ENCODE measurements at regions not wholly inside any gene's neighbourhood (a gene's known extent, or its start where the extent isn't known, plus 50 kb on each side); places are given as distances from the start of the nearest gene placed in this dataset.

GRCh38 chr1:30049748-30050296 lies 673.6 kb downstream of the MATN1 start:
- no peak for DNase-seq (ENCODE audit: extremely low read depth in 1 of 2, low read depth in 1 of 2)

GRCh38 chr1:30048905-30049304 lies 674.5 kb downstream of the MATN1 start:
- DNase-seq (ENCODE audit: extremely low read depth in 1 of 2, low read depth in 1 of 2) = no peak

GRCh38 chr1:30047576-30047975 lies 675.8 kb downstream of the MATN1 start:
- no peak for DNase-seq (ENCODE audit: extremely low read depth in 1 of 2, low read depth in 1 of 2)

- DNase-seq (ENCODE audit: extremely low read depth in 1 of 2, low read depth in 1 of 2) = no peak
Observed at GRCh38 chr1:30046751-30047150, 676.6 kb downstream of the MATN1 start.

- no peak for DNase-seq (ENCODE audit: extremely low read depth in 1 of 2, low read depth in 1 of 2)
Observed at GRCh38 chr1:30045304-30046090, 677.9 kb downstream of the MATN1 start.

- DNase-seq (ENCODE audit: extremely low read depth in 1 of 2, low read depth in 1 of 2) = no peak
Observed at GRCh38 chr1:30044656-30045144, 678.7 kb downstream of the MATN1 start.

GRCh38 chr1:30043731-30044408 lies 679.5 kb downstream of the MATN1 start:
- no peak for DNase-seq (ENCODE audit: extremely low read depth in 1 of 2, low read depth in 1 of 2)

- no peak for DNase-seq (ENCODE audit: extremely low read depth in 1 of 2, low read depth in 1 of 2)
Observed at GRCh38 chr1:30043256-30043655, 680.1 kb downstream of the MATN1 start.

GRCh38 chr1:30042438-30043147 lies 680.8 kb downstream of the MATN1 start:
- no peak for DNase-seq (ENCODE audit: extremely low read depth in 1 of 2, low read depth in 1 of 2)

GRCh38 chr1:30041741-30042437 lies 681.5 kb downstream of the MATN1 start:
- DNase-seq (ENCODE audit: extremely low read depth in 1 of 2, low read depth in 1 of 2) = no peak

GRCh38 chr1:30040081-30041019 lies 683.0 kb downstream of the MATN1 start:
- no peak for DNase-seq (ENCODE audit: extremely low read depth in 1 of 2, low read depth in 1 of 2)

- DNase-seq (ENCODE audit: extremely low read depth in 1 of 2, low read depth in 1 of 2) = no peak
Observed at GRCh38 chr1:30039354-30040080, 683.9 kb downstream of the MATN1 start.

- no peak for DNase-seq (ENCODE audit: extremely low read depth in 1 of 2, low read depth in 1 of 2)
Observed at GRCh38 chr1:30038134-30039025, 685.0 kb downstream of the MATN1 start.

- no peak for DNase-seq (ENCODE audit: extremely low read depth in 1 of 2, low read depth in 1 of 2)
Observed at GRCh38 chr1:30037251-30038118, 685.9 kb downstream of the MATN1 start.

- no peak for DNase-seq (ENCODE audit: extremely low read depth in 1 of 2, low read depth in 1 of 2)
Observed at GRCh38 chr1:30036666-30037065, 686.7 kb downstream of the MATN1 start.

GRCh38 chr1:30036229-30036547 lies 687.2 kb downstream of the MATN1 start:
- no peak for DNase-seq (ENCODE audit: extremely low read depth in 1 of 2, low read depth in 1 of 2)
